NCI-H460 (cell line): ENCODE measurements at regions not wholly inside any gene's neighbourhood (a gene's known extent, or its start where the extent isn't known, plus 50 kb on each side); places are given as distances from the start of the nearest gene placed in this dataset.
A peak's percentile ranks its signal among the peaks of the same experiment; 100 is the strongest.
"Not testable (repeated sequence)": the region's sequence is repeated elsewhere in the genome, so short reads cannot be mapped to it uniquely, and the experiment has no call there.

Experiments
- DNase-seq: peaks from one replicate; pipeline ENCODE4 v3.0.0-alpha.2; 2016; ENCODE audit warnings: low read depth; ENCODE audit errors: extremely low read depth

DNA sequence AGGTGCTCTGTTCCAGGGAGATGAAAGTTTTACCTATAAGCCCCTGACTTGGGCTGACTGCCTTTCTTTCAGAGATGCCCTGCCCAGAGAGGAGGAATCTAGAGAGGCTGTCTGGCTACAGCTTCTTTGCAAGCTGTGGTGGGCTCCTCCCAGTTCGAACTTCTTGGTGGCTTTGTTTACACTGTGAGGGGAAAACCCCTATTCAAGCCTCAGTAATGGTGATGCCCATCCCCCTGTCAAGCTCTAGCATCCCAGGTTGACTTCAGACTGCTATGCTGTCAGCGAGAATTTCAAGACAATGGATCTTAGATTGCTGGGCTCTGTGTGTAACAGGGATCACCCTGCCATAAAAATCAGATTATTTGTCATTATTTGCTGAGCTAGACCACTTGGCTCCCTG, 377.6 kb downstream of the FLRT2 start:
- no peak for DNase-seq

DNA sequence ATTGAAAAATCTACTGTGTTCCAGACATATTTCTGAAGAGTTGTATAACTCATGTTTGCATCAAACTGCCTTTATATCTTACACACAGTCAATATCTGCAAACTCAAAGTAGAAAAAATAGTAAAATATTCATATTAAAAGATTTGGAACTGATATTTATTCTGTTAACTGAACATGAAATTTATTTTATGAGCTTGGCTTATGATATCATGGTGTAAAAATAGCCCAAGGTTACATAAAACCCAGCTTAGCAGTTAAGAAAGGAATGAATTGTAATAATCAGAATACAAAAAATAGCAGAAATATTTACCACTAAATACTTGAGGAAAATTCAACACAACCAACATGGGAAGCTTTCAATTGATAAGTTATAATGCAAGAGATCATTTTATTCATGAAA, 367.9 kb downstream of the FLRT2 start:
- no peak for DNase-seq

GRCh38 chr14:85895603-85896002, 365.7 kb downstream of the FLRT2 start:
- DNase-seq: no peak

- DNase-seq: no peak
These were observed 362.3 kb downstream of the FLRT2 start for GRCh38 chr14:85892251-85892650.

DNA sequence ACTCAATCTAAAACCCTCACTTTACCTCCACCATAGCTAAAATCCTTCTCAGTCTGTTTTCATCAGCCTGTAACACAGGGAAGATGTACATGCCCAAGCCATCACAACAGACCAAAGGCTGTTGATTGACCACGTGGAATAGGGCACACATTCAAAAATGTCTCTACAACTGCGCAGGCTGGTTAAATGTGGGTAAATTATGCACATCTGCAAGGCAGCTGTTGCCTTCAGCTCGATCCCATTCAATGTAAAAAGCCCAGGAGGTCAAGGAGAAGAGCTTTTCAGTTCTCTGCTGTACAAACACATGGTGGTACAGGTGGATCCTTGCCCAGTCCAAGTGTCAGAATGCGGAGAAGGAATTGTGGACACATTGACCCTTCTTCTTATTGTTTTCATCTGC, 354.0 kb downstream of the FLRT2 start:
- DNase-seq: no peak

DNA sequence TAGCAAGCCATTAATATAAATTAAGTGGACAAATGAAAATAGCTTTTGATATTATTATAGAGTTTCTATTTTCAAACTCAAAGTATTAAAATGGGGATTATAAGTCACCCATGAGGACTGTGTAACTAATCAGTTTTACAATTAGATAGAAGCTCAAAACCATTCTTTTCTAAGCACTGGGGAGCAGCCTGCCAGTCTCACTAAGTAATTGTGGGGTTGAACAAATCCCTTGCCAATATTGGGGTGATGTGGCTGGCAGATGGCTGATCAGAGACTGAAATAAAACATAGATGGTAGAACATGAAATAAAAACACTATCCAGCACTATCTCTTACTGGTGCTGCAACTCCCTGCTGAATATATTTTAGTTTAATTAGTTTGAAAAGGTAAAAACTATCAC, 353.2 kb downstream of the FLRT2 start:
- DNase-seq: no peak

DNA sequence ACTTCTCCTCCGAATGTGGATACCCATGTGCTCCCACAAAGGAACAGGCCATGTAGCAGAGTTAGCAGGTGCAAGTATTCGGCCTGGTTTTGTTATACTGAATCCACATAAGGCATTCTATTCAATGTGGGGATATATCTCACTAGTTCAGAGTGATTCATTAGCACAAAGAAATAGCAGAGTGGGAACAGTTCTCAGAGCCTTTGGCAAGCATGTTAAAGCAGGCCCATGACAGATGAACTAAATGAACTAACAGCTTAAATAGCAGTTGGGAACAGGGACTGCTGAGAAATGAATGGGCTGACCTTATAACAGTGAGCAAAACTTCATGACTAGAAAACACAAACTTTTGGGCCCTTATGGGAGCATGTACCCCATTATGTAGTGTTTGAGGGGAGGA, 352.0 kb downstream of the FLRT2 start:
- no peak for DNase-seq

DNA sequence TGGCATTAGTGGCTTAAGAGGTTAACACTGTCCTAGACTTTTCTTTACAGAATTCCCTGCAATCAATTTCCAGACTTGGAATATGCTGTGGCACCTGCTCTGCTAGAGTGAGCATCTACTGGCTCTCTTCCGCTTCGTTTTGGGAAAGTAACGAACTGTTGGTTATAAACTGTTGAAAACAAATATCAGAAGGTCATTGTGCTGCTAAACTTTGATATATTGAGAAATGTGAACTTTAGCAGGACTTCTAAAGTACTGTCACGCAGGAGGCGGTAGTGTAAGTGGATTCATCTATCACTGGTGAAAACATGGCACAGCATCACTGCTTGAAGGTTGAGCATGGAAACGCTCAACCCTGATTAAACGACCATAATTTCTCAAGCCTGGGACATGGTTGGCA, 348.9 kb downstream of the FLRT2 start:
- no peak for DNase-seq

DNA sequence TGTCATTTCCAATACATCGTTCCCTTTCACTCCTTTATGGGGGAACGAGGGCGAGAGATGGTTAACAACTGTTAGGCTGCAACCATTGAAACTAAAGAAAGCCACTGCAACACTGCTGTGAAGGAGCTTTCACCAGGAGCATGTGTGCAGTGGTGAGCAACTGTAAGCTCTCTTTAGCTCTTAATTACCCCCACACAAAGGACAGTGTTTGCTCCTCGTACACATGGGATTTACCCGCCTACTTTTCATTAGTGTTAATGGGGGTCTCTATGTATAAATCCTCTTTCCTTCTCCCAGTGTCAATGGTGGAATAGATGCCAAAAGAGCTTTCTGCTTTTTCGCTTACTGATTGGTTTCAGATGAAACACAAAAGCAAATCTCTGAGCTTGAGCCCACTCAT, 343.1 kb downstream of the FLRT2 start:
- no peak for DNase-seq

- DNase-seq: peak; percentile 18
These were observed 337.5 kb downstream of the FLRT2 start for GRCh38 chr14:85867450-85867849.

- DNase-seq: no peak
These were observed 335.8 kb downstream of the FLRT2 start for GRCh38 chr14:85865701-85866100.

GRCh38 chr14:85858634-85859033, 328.7 kb downstream of the FLRT2 start:
- DNase-seq: no peak

- DNase-seq: peak; percentile 8
These were observed 326.5 kb downstream of the FLRT2 start for GRCh38 chr14:85856430-85856829.

- DNase-seq: no peak
These were observed 324.1 kb downstream of the FLRT2 start for GRCh38 chr14:85853996-85854526.

DNA sequence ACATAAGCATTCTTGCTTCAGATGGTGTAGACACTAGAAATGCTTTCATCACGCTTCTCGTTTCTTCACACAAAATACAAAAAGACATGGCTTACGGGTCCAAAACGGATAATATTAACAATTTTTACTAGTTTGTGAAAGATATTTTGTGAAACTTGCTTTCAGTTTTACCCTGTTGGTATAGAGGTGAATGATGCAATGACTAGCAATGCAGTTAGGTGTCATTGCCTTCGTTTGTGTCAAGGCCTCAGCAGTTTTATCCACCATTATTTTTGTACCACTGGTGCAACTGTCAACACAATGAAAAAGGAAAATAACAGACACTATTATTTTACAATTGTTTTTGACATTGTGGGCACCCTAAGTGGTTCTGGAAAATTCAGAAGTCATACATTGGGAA, 323.0 kb downstream of the FLRT2 start:
- DNase-seq: peak; percentile 18

GRCh38 chr14:85852123-85852522, 322.2 kb downstream of the FLRT2 start:
- DNase-seq: not testable (repeated sequence)

DNA sequence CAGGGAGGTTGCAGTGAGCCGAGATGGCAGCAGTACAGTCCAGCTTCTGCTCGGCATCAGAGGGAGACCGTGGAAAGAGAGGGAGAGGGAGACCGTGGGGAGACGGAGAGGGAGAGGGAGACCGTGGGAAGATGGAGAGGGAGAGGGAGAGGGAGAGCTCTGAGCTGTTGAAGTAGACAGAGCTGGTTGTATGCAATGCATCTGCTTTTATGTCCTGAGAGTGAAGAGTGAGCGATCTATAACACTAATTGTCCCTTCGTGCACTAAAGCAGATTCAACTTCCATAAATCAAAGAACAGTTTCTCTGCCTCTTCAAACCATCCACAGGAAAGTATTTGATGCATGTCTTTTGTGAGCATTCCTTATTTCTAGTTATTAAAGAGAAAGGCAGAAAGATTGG, 300.6 kb downstream of the FLRT2 start:
- DNase-seq: not testable (repeated sequence)

DNA sequence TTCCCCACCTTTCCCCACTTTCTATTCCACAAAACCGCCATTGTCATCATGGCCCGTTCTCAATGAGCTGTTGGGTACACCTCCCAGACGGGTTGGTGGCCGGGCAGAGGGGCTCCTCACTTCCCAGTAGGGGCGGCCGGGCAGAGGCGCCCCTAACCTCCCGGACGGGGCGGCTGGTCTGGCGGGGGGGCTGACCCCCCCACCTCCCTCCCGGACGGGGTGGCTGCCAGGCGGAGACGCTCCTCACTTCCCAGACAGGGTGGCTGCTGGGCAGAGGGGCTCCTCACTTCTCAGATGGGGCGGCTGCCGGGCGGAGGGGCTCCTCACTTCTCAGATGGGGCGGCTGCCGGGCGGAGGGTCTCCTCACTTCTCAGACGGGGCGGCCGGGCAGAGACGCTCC, 299.7 kb downstream of the FLRT2 start:
- DNase-seq: not testable (repeated sequence)

- no peak for DNase-seq
These were observed 294.6 kb downstream of the FLRT2 start for GRCh38 chr14:85824526-85824925.

GRCh38 chr14:85822236-85822635, 292.3 kb downstream of the FLRT2 start:
- DNase-seq: no peak

DNA sequence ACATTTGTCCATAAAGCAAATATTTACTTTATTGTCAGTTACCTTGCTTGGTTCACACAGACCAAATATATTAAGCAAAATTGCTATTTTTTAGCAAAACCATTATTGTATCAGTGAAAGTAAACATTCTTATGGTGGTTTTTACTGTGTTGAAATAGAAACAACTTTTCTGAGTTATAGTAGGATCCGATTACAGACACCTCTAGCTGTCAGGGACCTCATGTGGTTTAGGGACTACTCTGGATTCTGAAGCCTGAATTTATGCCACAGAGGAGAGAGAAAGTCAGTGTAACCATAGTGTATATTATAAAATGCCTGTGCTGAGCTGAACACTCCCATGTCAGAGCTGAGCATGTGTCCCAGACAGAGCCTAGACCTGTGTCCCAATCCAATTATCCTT, 287.5 kb downstream of the FLRT2 start:
- no peak for DNase-seq

GRCh38 chr14:85813040-85813439, 283.1 kb downstream of the FLRT2 start:
- no peak for DNase-seq

GRCh38 chr14:85811340-85811739, 281.4 kb downstream of the FLRT2 start:
- DNase-seq: no peak
